GM06990 (cell line): ENCODE measurements at regions not wholly inside any gene's neighbourhood (a gene's known extent, or its start where the extent isn't known, plus 50 kb on each side); places are given as distances from the start of the nearest gene placed in this dataset.

ENCODE experiments used
- DNase-seq: peaks from one replicate; pipeline ENCODE4 v3.0.0-alpha.2; 2011; ENCODE audit not compliant: insufficient read length; ENCODE audit errors: extremely low read depth
- H3K27me3 ChIP-seq: replicated peaks from 2 replicates; pipeline ENCODE4 v1.6.0; 2011; ENCODE audit warnings: low read length; ENCODE audit not compliant: control insufficient read depth, insufficient read depth
- H3K36me3 ChIP-seq: 2 replicates; pipeline ENCODE4 v1.5.1; 2011; ENCODE audit warnings: low read length; ENCODE audit not compliant: control insufficient read depth, insufficient read depth
- H3K4me3 ChIP-seq: replicated peaks from 2 replicates; pipeline ENCODE4 v1.5.1; 2011; ENCODE audit warnings: low read depth, mild to moderate bottlenecking, control low read depth, low read length
- TF ChIP-seq, protein P1 (sequence below): IDR thresholded peaks from 2 replicates; pipeline ENCODE4 v1.5.1; 2011; ENCODE audit warnings: low read length, control low read depth, mild to moderate bottlenecking, inconsistent platforms; ENCODE audit not compliant: insufficient read depth, poor library complexity, severe bottlenecking

DNA sequence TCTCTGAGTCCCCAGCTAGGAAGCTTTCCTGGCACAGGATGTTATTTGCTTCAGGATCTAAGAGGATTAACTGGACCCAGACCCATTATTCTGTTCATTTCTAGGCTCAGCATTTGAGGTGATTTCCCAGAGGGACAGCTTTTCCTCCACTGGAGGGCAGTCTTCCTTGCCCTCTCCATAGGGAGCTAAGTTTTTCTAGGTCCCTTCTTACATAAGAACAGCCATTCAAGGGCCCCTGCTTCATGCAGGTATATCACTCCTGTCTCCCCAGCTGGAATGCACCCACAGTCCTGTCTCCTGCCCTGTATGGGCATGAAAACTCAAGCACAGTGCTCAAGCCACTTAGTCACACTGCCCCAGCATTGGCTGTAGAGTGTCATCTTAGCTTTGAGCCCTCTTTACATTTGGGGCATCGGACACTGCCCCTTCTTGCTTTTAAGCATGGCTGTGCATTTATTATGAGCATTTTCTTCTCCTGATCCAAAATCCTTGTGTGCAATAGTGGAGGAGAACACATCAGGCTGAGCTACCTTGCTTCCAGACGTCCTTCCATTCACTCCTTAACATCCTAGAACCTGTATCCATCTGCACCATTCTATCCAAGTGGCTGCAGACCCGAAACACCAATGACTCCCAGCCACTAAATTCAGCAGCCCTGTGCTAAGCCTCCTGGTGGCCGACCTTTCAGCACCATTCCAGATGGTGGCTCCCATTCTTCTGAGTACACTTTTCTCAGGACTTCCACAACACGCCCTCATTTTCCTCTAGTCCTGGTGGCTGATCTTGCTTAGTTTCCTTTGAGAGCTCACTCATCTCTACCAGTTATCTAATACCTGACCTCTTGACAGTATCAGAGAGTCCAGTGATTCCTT lies 80.0 kb downstream of the COPS8 start:
- no peak for DNase-seq
- TF ChIP-seq, protein P1, sequence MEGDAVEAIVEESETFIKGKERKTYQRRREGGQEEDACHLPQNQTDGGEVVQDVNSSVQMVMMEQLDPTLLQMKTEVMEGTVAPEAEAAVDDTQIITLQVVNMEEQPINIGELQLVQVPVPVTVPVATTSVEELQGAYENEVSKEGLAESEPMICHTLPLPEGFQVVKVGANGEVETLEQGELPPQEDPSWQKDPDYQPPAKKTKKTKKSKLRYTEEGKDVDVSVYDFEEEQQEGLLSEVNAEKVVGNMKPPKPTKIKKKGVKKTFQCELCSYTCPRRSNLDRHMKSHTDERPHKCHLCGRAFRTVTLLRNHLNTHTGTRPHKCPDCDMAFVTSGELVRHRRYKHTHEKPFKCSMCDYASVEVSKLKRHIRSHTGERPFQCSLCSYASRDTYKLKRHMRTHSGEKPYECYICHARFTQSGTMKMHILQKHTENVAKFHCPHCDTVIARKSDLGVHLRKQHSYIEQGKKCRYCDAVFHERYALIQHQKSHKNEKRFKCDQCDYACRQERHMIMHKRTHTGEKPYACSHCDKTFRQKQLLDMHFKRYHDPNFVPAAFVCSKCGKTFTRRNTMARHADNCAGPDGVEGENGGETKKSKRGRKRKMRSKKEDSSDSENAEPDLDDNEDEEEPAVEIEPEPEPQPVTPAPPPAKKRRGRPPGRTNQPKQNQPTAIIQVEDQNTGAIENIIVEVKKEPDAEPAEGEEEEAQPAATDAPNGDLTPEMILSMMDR, result peak; percentile 51
- no peaks in the 10 kb centered on the region for H3K36me3 ChIP-seq

DNA sequence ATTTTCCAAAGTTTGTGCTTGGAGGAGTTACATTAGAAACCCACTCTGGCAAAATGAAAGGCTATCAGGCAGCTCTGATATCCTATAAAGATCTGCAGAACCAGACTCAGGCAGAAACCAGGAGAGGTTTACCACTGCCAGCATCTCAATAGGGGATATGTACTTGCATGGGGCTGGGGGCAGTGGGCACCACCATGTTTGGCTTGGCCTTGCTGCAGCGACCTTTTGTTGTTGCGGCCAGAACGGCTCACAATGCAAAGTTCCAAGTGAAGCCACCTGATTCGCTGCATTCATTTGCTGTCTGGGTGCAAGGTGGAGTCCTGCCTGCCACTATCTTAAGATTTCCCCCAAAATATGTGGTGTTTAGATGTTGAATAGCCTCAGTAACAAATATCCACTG lies 81.3 kb downstream of the COPS8 start:
- Histone ChIP-seq H3K36me3 (no peaks in the 10 kb centered on the region), H3K4me3 (no peak overlapping the region), H3K27me3 (no peaks in the 10 kb centered on the region; the same call in 1 of the 2 replicates)
- TF ChIP-seq, protein P1, result no peak
- DNase-seq, result no peak

More for the DNA sequence above, 80.0 kb downstream of the COPS8 start:
- Histone ChIP-seq H3K27me3 (no peaks in the 10 kb centered on the region; the same call in 1 of the 2 replicates), H3K4me3 (no peak overlapping the region)

DNA sequence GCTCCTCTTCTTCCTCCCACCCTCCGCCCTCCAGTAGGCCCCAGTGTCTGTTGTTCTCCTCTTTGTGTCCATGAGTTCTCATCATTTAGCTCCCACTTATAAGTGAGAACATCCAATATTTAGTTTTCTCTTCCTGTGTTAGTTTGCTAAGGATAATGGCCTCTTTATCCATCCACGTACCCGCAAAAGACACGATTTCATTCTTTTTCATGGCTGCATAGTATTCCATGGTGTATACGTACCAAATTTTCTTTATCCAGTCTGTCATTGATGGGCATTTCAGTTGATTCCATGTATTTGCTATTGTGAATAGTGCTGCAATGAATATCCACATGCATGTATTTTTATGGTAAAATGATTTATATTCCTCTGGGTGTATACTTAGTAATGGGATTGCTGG lies 82.2 kb downstream of the COPS8 start:
- TF ChIP-seq, protein P1, result no peak
- no peak for DNase-seq
- H3K4me3 ChIP-seq, result no peak overlapping the region
- H3K36me3 ChIP-seq, result no peaks in the 10 kb centered on the region
- no peaks in the 10 kb centered on the region; the same call in 1 of the 2 replicates for H3K27me3 ChIP-seq

DNA sequence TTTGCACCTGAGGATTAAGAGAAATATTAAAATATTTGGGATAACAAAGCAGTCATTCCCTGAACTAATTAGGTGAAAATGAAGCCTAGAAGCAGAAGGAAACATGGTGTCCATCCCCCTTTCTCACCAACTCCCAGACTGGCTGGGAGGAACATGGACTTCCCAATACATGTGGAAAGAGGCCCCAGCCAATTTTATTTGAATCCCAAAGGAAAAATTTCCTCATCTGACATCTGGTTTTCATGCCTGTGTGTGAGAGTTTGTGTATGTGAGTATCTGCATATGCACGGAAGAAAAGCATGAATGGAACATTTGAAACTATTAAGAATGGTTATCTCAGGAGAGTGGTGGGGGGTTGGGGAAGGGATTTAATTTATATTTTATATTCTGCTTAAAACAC lies 84.3 kb downstream of the COPS8 start:
- Histone ChIP-seq H3K4me3 (no peak overlapping the region), H3K27me3 (no peaks in the 10 kb centered on the region; the same call in 1 of the 2 replicates), H3K36me3 (no peaks in the 10 kb centered on the region)
- TF ChIP-seq, protein P1, result no peak
- no peak for DNase-seq

DNA sequence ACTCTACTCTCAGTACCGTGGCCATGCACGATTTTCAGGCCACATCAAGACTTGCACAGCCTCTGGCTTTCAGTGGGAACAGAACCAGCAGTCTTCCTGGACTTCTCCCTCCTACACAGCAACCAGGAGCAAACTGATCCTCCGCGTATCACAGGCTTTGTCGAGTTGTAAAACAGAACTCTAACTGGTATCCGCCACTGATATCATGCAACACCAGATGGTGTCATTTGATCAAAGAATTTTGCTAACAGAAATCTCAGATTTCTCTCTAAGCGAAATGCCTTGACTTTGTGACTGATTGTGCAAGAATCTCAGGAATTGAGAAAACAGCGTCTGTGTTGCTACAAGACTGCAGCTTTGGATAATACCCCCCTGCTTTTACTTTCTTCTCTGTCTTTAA lies 85.7 kb downstream of the COPS8 start:
- H3K27me3 ChIP-seq, result no peaks in the 10 kb centered on the region
- H3K4me3 ChIP-seq, result no peak overlapping the region
- H3K36me3 ChIP-seq, result no peaks in the 10 kb centered on the region
- no peak for DNase-seq
- TF ChIP-seq, protein P1, result no peak
